Neural cell (in vitro differentiated cells): ENCODE measurements at regions not wholly inside any gene's neighbourhood (a gene's known extent, or its start where the extent isn't known, plus 50 kb on each side); places are given as distances from the start of the nearest gene placed in this dataset.

Experiments
- CTCF ChIP-seq: fragments of 450-650 bp; IDR thresholded peaks from 2 replicates; pipeline ENCODE4 v1.5.1; 2014; ENCODE audit warnings: antibody characterized with exemption, mild to moderate bottlenecking, moderate library complexity; ENCODE audit not compliant: poor library complexity, severe bottlenecking
- EP300 ChIP-seq: fragments of 450-650 bp; conservative IDR thresholded peaks from 2 replicates; pipeline ENCODE4 v1.6.1; 2014; ENCODE audit warnings: antibody characterized with exemption, mild to moderate bottlenecking, moderate library complexity; ENCODE audit not compliant: poor library complexity, severe bottlenecking
- EZH2 ChIP-seq: fragments of 200-600, 300-800 bp; shearing (Covaris generic), sonication (generic); IDR thresholded peaks from 2 replicates; pipeline ENCODE4 v1.6.1; 2014; ENCODE audit warnings: antibody characterized with exemption, low read length, borderline replicate concordance, mild to moderate bottlenecking; ENCODE audit not compliant: insufficient read depth, poor library complexity, severe bottlenecking
- MXI1 ChIP-seq: fragments of 450-650 bp; conservative IDR thresholded peaks from 2 replicates; pipeline ENCODE4 v1.6.1; 2014; ENCODE audit warnings: antibody characterized with exemption, mild to moderate bottlenecking; ENCODE audit not compliant: poor library complexity, severe bottlenecking
- POLR2AphosphoS5 ChIP-seq: IDR thresholded peaks from 2 replicates; pipeline ENCODE4 v1.6.1; 2012
- RAD21 ChIP-seq: fragments of 450-650 bp; conservative IDR thresholded peaks from 2 replicates; pipeline ENCODE4 v1.6.1; 2014; ENCODE audit warnings: antibody characterized with exemption, mild to moderate bottlenecking, moderate library complexity
- REST ChIP-seq: IDR thresholded peaks from 2 replicates; pipeline ENCODE4 v1.6.1; 2012; ENCODE audit warnings: borderline replicate concordance
- SMC3 ChIP-seq: fragments of 450-650 bp; conservative IDR thresholded peaks from 2 replicates; pipeline ENCODE4 v1.6.1; 2014; ENCODE audit warnings: antibody characterized with exemption, mild to moderate bottlenecking, moderate library complexity; ENCODE audit not compliant: poor library complexity

- TF ChIP-seq POLR2AphosphoS5 (peak; percentile 95), SMC3 (no peak), CTCF (no peak), EZH2 (no peak), EP300 (peak; percentile 98), REST (peak; percentile 74), MXI1 (peak; percentile 25), RAD21 (peak; percentile 10)
These were observed 68.0 kb upstream of the KCNQ5 start for GRCh38 chr6:72553531-72554511.
